Natural killer cell (primary cell): ENCODE measurements at regions not wholly inside any gene's neighbourhood (a gene's known extent, or its start where the extent isn't known, plus 50 kb on each side); places are given as distances from the start of the nearest gene placed in this dataset.
"Not testable (repeated sequence)": the region's sequence is repeated elsewhere in the genome, so short reads cannot be mapped to it uniquely, and the experiment has no call there.

Experiments
- ATAC-seq, 3 donors: fragments of 150-1000 bp in 2 of 3; fragments of 200-7000 bp in 1 of 3; cut with Tn5 transposase; 1 replicate in 1 of 3; 2 replicates in 2 of 3; pipeline ENCODE4 v1.10.0; 2021; ENCODE audit warnings: mild to moderate bottlenecking in 2 of 3, moderate library complexity in 2 of 3
- DNase-seq, 2 donors: peaks; one replicate each; pipeline versions ENCODE4 v3.0.0 to v3.0.0-alpha.2; 2013 to 2021; ENCODE audit warnings: mixed read lengths in 1 of 2
- H3K27ac ChIP-seq: one replicate; pipeline ENCODE4 v1.5.1; 2013; ENCODE audit warnings: mild to moderate bottlenecking, low read length
- H3K27me3 ChIP-seq: one replicate; pipeline ENCODE4 v1.6.1; 2013; ENCODE audit warnings: low read length; ENCODE audit not compliant: control insufficient read depth, insufficient read depth
- H3K36me3 ChIP-seq: one replicate; pipeline ENCODE4 v1.6.1; 2013; ENCODE audit warnings: low read length; ENCODE audit not compliant: control insufficient read depth, insufficient read depth
- H3K4me1 ChIP-seq: one replicate; pipeline ENCODE4 v1.6.1; 2013; ENCODE audit warnings: low read length; ENCODE audit not compliant: control insufficient read depth, insufficient read depth
- H3K4me3 ChIP-seq: one replicate; pipeline ENCODE4 v1.5.1; 2013; ENCODE audit warnings: low read length
- H3K9me3 ChIP-seq: one replicate; pipeline ENCODE4 v1.6.1; 2013; ENCODE audit warnings: low read length; ENCODE audit not compliant: control insufficient read depth, insufficient read depth
- H3K27ac Mint-ChIP-seq, 2 donors: one replicate each; pipeline ENCODE4 v1.8.0; 2022; ENCODE audit warnings: mild to moderate bottlenecking in 2 of 2, mixed read lengths in 2 of 2, moderate library complexity in 1 of 2
- H3K27me3 Mint-ChIP-seq, 2 donors: one replicate each; pipeline ENCODE4 v1.8.0; 2022; ENCODE audit warnings: low read depth in 2 of 2, mixed read lengths in 2 of 2
- H3K36me3 Mint-ChIP-seq: one replicate; pipeline ENCODE4 v1.8.0; 2022; ENCODE audit warnings: mixed read lengths
- H3K4me1 Mint-ChIP-seq, 2 donors: one replicate each; pipeline ENCODE4 v1.8.0; 2022; ENCODE audit warnings: mixed read lengths in 2 of 2
- H3K4me3 Mint-ChIP-seq: one replicate; pipeline ENCODE4 v1.8.0; 2022; ENCODE audit warnings: mild to moderate bottlenecking, moderate library complexity, mixed read lengths
- H3K9me3 Mint-ChIP-seq, 2 donors: one replicate each; pipeline ENCODE4 v1.8.0; 2022; ENCODE audit warnings: mixed read lengths in 2 of 2
- WGBS: methylation state at CpG from one replicate; pipeline ENCODE4 v1.1.7; 2013; ENCODE audit warnings: missing lambda C conversion rate; ENCODE audit not compliant: insufficient coverage; 5-methylcytosine and 5-hydroxymethylcytosine counted together
- intact Hi-C: fragments of 100-400 bp; cut with micrococcal nuclease; formaldehyde crosslinking; loops from one replicate; pipeline ENCODE4 v1.14.2; 2022
- TF ChIP-seq, protein P1 (sequence below): fragments of 200-600 bp; IDR thresholded peaks from one replicate; pipeline ENCODE4 v1.8.0; 2022; ENCODE audit warnings: antibody characterized with exemption

DNA sequence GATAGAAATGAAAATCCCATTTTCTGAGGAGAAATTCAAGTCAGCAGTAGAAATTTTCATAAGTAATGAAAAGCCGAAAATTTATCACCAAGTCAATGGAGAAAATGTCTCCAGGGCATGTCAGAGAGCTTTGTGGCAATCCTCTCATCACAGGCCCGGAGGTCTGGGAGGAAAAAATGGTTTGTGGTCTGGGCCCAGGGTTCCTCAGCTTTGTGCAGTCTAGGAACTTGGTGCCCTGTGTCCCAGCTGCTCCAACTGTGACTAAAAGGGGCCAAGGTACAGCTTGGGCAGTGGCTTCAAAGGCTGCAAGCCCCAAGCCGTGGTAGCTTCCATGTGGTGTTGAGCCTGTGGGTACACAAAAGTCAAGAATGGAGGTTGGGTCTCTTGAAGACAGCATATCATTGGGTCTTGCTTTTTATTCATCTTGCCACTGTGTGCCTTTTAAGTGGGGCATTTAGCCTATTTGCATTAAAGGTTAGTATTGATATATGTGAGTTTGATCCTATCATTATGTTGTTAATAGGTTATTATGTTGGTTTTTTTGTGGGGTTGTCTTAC lies 608.5 kb downstream of the PDHA2 start:
- 70% methylated on average over 3 of the region's 3 CpGs for WGBS
- Histone ChIP-seq H3K27ac (no peak overlapping the region), H3K36me3 (no peaks in the 10 kb centered on the region), H3K4me3 (no peak overlapping the region), H3K27me3 (no peaks in the 10 kb centered on the region), H3K9me3 (peaks cover 19% of the 10 kb centered on the region), H3K4me1 (no peaks in the 10 kb centered on the region)
- Mint-ChIP-seq H3K27me3 (no peaks in the 10 kb centered on the region), H3K36me3 (peaks cover 13% of the 10 kb centered on the region), H3K4me3 (no peak overlapping the region), H3K9me3 (peaks cover 6 to 30% of the 10 kb centered on the region in 2 donors), H3K27ac (no peak overlapping the region), H3K4me1 (no peaks in the 10 kb centered on the region)
- ATAC-seq (no peak), DNase-seq (no peak)
- TF ChIP-seq, protein P1, sequence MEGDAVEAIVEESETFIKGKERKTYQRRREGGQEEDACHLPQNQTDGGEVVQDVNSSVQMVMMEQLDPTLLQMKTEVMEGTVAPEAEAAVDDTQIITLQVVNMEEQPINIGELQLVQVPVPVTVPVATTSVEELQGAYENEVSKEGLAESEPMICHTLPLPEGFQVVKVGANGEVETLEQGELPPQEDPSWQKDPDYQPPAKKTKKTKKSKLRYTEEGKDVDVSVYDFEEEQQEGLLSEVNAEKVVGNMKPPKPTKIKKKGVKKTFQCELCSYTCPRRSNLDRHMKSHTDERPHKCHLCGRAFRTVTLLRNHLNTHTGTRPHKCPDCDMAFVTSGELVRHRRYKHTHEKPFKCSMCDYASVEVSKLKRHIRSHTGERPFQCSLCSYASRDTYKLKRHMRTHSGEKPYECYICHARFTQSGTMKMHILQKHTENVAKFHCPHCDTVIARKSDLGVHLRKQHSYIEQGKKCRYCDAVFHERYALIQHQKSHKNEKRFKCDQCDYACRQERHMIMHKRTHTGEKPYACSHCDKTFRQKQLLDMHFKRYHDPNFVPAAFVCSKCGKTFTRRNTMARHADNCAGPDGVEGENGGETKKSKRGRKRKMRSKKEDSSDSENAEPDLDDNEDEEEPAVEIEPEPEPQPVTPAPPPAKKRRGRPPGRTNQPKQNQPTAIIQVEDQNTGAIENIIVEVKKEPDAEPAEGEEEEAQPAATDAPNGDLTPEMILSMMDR = no peak
- intact Hi-C loops = no loop called here

DNA sequence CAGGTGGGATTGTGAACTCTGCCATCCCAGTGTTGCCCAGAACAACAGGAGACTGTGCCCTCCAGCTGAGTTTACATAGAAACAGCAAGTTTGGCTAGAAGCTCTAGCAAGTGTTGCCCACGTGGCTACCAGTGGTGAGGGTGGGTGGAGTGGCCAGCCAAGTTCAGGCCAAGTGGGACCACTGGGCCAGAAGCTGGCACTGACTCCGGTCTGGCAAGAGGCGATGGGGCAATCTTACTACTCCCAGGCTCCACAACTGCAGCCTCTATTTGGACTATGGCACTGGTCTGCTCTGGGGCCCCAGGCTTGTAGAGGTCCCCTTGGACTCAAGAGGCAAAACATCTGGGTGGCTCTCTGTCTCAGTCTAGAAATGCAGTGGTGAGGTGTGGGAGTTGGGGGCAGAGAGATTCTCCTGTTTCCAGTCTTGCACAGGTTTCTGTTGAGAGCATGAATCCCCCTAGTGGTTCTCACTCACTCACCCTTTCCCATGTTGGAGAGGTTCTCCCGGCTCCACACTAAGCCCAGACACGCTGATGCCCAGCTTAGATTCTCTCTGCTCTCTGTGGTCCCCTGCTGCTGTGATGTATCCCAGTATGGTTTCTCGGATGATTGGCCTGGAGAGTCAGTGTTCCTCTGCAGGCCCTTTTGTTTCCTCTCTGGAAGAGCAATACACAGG lies 615.3 kb downstream of the PDHA2 start:
- H3K36me3 Mint-ChIP-seq = no peaks in the 10 kb centered on the region
- H3K27ac Mint-ChIP-seq = no peak overlapping the region
- Histone ChIP-seq H3K36me3 (no peaks in the 10 kb centered on the region), H3K4me3 (no peak overlapping the region), H3K27me3 (no peaks in the 10 kb centered on the region), H3K9me3 (peaks cover 19% of the 10 kb centered on the region), H3K4me1 (no peaks in the 10 kb centered on the region), H3K27ac (no peak overlapping the region)
- 87% methylated on average over 6 of the region's 6 CpGs for WGBS
- DNase-seq (no peak), ATAC-seq (no peak)
- no peaks in the 10 kb centered on the region for H3K27me3 Mint-ChIP-seq
- intact Hi-C loops = no loop called here
- TF ChIP-seq, protein P1 = no peak
- no peaks in the 10 kb centered on the region for H3K4me1 Mint-ChIP-seq
- peaks cover 6 to 8% of the 10 kb centered on the region in 2 donors for H3K9me3 Mint-ChIP-seq
- no peak overlapping the region for H3K4me3 Mint-ChIP-seq

DNA sequence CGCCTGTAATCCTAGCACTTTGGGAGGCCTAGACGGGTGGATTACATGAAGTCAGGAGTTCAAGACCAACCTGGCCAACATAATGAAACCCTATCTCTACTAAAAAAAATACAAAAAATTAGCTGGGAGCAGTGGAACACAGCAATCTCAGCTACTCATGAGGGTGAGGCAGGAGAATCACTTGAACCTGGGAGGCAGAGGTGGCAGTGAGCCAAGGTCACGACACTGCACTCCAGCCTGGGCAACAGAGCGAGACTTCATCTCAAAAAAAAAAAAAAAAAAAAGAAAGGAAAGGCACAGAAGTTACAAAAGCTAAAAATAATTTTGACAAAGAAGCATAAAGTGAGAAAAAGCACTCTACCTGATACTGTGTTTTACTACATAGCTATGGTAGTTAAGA lies 618.1 kb downstream of the PDHA2 start:
- H3K9me3 ChIP-seq, H3K4me3 Mint-ChIP-seq, H3K4me1 Mint-ChIP-seq, H3K4me3 ChIP-seq, H3K4me1 ChIP-seq, H3K36me3 Mint-ChIP-seq, H3K27me3 Mint-ChIP-seq, DNase-seq, H3K36me3 ChIP-seq, H3K27ac ChIP-seq, intact Hi-C loops, H3K27ac Mint-ChIP-seq, H3K27me3 ChIP-seq, ATAC-seq: not testable (repeated sequence)
- 85% methylated on average over 4 of the region's 4 CpGs for WGBS
- peaks cover 6 to 15% of the 10 kb centered on the region in 2 donors for H3K9me3 Mint-ChIP-seq

DNA sequence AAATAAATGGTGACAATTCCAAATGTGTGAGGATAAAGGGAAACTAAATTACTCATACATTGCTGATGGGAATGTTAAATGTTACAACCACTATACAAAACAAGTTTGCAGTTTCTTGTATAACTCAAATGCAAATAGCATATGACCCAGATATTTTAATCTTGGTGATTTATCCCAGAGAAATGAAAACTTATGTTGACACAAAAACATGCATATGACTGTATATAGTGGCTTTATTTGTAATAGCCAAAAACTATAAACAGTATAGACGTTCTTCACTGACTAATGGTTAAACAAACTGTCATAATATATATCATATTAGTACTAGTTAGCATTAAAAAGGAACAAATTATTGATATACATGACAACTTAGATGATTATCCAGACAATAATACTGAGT lies 619.2 kb downstream of the PDHA2 start:
- Histone ChIP-seq H3K4me1 (no peaks in the 10 kb centered on the region), H3K27ac (no peak overlapping the region), H3K36me3 (no peaks in the 10 kb centered on the region), H3K9me3 (peaks cover 9% of the 10 kb centered on the region), H3K4me3 (no peak overlapping the region), H3K27me3 (no peaks in the 10 kb centered on the region)
- H3K36me3 Mint-ChIP-seq = no peaks in the 10 kb centered on the region
- no peak overlapping the region for H3K4me3 Mint-ChIP-seq
- intact Hi-C loops = no loop called here
- H3K27me3 Mint-ChIP-seq = no peaks in the 10 kb centered on the region
- WGBS = no CpG with 5 or more reads among the region's 1 CpG
- TF ChIP-seq, protein P1 = no peak
- H3K27ac Mint-ChIP-seq = no peak overlapping the region
- H3K9me3 Mint-ChIP-seq = peaks cover 17 to 18% of the 10 kb centered on the region in 2 donors
- ATAC-seq = no peak
- no peaks in the 10 kb centered on the region for H3K4me1 Mint-ChIP-seq
- DNase-seq = no peak
